AG10803 (cell line): ENCODE measurements at regions not wholly inside any gene's neighbourhood (a gene's known extent, or its start where the extent isn't known, plus 50 kb on each side); places are given as distances from the start of the nearest gene placed in this dataset.
"Not testable (repeated sequence)": the region's sequence is repeated elsewhere in the genome, so short reads cannot be mapped to it uniquely, and the experiment has no call there.

ENCODE experiments used
- DNase-seq: peaks from one replicate; pipeline ENCODE4 v3.0.0; 2010; ENCODE audit warnings: low read depth
- H3K4me3 ChIP-seq: 2 replicates; pipeline ENCODE4 v1.5.1; 2011; ENCODE audit warnings: mild to moderate bottlenecking, low read length, control low read depth
- CTCF ChIP-seq: conservative IDR thresholded peaks from 2 replicates; pipeline ENCODE4 v1.5.1; 2011; ENCODE audit warnings: mild to moderate bottlenecking, low read length, control low read depth, inconsistent platforms

- TF ChIP-seq CTCF = no peak
- DNase-seq = no peak
- H3K4me3 ChIP-seq = no peak overlapping the region
These were observed 74.4 kb upstream of the FAR1 start for GRCh38 chr11:13594044-13594443.

GRCh38 chr11:13578514-13579140 lies 82.8 kb upstream of the PTH start:
- DNase-seq = no peak
- H3K4me3 ChIP-seq = no peak overlapping the region
- no peak for TF ChIP-seq CTCF

- no peak overlapping the region for H3K4me3 ChIP-seq
- no peak for TF ChIP-seq CTCF
- no peak for DNase-seq
These were observed 82.1 kb upstream of the PTH start for GRCh38 chr11:13577881-13578280.

- no peak for DNase-seq
- no peak overlapping the region for H3K4me3 ChIP-seq
- no peak for TF ChIP-seq CTCF
These were observed 81.2 kb upstream of the PTH start for GRCh38 chr11:13576995-13577394.

GRCh38 chr11:13575385-13575784 lies 79.6 kb upstream of the PTH start:
- not testable (repeated sequence) for H3K4me3 ChIP-seq, DNase-seq

GRCh38 chr11:13567551-13567950 lies 71.8 kb upstream of the PTH start:
- DNase-seq = no peak
- H3K4me3 ChIP-seq = no peak overlapping the region
- no peak for TF ChIP-seq CTCF

- DNase-seq = no peak
- no peak overlapping the region for H3K4me3 ChIP-seq
- no peak for TF ChIP-seq CTCF
These were observed 66.1 kb upstream of the PTH start for GRCh38 chr11:13561860-13562259.

GRCh38 chr11:13560341-13560740 lies 64.5 kb upstream of the PTH start:
- not testable (repeated sequence) for H3K4me3 ChIP-seq, DNase-seq
